MM.1S (cell line): ENCODE measurements at regions not wholly inside any gene's neighbourhood (a gene's known extent, or its start where the extent isn't known, plus 50 kb on each side); places are given as distances from the start of the nearest gene placed in this dataset.

Experiments used
- EZH2 ChIP-seq: fragments of 300-600 bp; sonication (generic); optimal IDR thresholded peaks from 2 replicates; pipeline ENCODE3; 2017; ENCODE audit warnings: low read depth, mild to moderate bottlenecking, antibody characterized with exemption, low read length, mixed read lengths
- EZH2phosphoT487 ChIP-seq: fragments of 300-600 bp; sonication (generic); IDR thresholded peaks from 2 replicates; pipeline ENCODE4 v1.6.1; 2018; ENCODE audit warnings: antibody characterized with exemption, low read length
- TF ChIP-seq, protein P1 (sequence below): fragments of 300-600 bp; sonication (generic); IDR thresholded peaks from 2 replicates; pipeline ENCODE4 v1.5.1; 2016; ENCODE audit warnings: antibody characterized with exemption, low read length, mixed read lengths

- no peak for TF ChIP-seq EZH2
- TF ChIP-seq, protein P1, sequence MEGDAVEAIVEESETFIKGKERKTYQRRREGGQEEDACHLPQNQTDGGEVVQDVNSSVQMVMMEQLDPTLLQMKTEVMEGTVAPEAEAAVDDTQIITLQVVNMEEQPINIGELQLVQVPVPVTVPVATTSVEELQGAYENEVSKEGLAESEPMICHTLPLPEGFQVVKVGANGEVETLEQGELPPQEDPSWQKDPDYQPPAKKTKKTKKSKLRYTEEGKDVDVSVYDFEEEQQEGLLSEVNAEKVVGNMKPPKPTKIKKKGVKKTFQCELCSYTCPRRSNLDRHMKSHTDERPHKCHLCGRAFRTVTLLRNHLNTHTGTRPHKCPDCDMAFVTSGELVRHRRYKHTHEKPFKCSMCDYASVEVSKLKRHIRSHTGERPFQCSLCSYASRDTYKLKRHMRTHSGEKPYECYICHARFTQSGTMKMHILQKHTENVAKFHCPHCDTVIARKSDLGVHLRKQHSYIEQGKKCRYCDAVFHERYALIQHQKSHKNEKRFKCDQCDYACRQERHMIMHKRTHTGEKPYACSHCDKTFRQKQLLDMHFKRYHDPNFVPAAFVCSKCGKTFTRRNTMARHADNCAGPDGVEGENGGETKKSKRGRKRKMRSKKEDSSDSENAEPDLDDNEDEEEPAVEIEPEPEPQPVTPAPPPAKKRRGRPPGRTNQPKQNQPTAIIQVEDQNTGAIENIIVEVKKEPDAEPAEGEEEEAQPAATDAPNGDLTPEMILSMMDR: no peak
- TF ChIP-seq EZH2phosphoT487: no peak
Measured at GRCh38 chr3:176412771-176413170, 784.5 kb downstream of the TBL1XR1 start.
